ENCODE measurements at regions not wholly inside any gene's neighbourhood (a gene's known extent, or its start where the extent isn't known, plus 50 kb on each side); places are given as distances from the start of the nearest gene placed in this dataset.
"Not testable (repeated sequence)": the region's sequence is repeated elsewhere in the genome, so short reads cannot be mapped to it uniquely, and the experiment has no call there.

- 77 to 83% methylated on average over 5 to 6 of the region's 6 CpGs for WGBS, 2 donors
- TF ChIP-seq CTCF (IDR thresholded peaks at IDR 0.05) (no peak), POLR2A (IDR thresholded peaks at IDR 0.05) (no peak)
- no peak for DNase-seq (ENCODE audit: low spot score in 2 of 2)
- intact Hi-C loops (cut with DNase I; ENCODE audit: low total_unique reads) = no loop called here
- H3K4me3 ChIP-seq (ENCODE audit: low read depth, poor library complexity, severe bottlenecking) = no peak overlapping the region
Measured at GRCh38 chr10:117492504-117492903, 50.0 kb upstream of the EMX2 start.

- intact Hi-C loops (cut with DNase I; ENCODE audit: low total_unique reads) = no loop called here
- no peak for TF ChIP-seq CTCF (IDR thresholded peaks at IDR 0.05)
- no peak overlapping the region for H3K4me3 ChIP-seq (ENCODE audit: low read depth, poor library complexity, severe bottlenecking)
- WGBS, 2 donors = 80 to 83% methylated on average over 7 of the region's 7 CpGs
- DNase-seq (ENCODE audit: low spot score in 2 of 2) = no peak
Measured at GRCh38 chr10:117488004-117488403, 54.5 kb upstream of the EMX2 start.

DNA sequence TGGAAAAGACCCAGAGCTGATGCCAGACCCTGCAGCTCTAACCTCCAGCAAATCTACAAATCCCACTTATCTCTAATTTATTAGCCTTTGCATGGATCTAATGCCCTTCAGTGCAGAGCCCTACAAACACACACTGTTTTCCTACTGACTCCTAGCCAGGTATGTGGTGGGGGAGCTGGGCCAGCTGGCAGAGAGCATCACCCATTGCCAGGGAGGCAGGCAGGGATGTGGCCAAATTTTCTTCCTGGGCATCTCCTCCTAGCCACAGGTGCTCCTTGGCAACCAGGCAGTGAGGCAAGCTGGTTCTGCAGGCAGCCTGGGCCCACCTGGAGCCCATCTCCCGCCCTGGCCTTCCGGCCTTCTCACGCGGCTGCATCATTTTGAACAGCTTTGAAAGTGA is 55.9 kb upstream of the EMX2 start:
- no peak overlapping the region for H3K4me3 ChIP-seq (ENCODE audit: low read depth, poor library complexity, severe bottlenecking)
- WGBS, 2 donors = 57 to 98% methylated on average over 4 of the region's 4 CpGs
- no peak for DNase-seq (ENCODE audit: low spot score in 2 of 2)
- TF ChIP-seq CTCF (IDR thresholded peaks at IDR 0.05) = no peak
- TF ChIP-seq POLR2A (IDR thresholded peaks at IDR 0.05) = no peak
- intact Hi-C loops (cut with DNase I; ENCODE audit: low total_unique reads) = no loop called here

GRCh38 chr10:117483056-117483590 is 59.4 kb upstream of the EMX2 start:
- DNase-seq (ENCODE audit: low spot score in 2 of 2) = no peak
- no peak overlapping the region for H3K4me3 ChIP-seq (ENCODE audit: low read depth, poor library complexity, severe bottlenecking)
- intact Hi-C loops (cut with DNase I; ENCODE audit: low total_unique reads) = no loop called here
- TF ChIP-seq POLR2A (IDR thresholded peaks at IDR 0.05) = no peak
- no peak for TF ChIP-seq CTCF (IDR thresholded peaks at IDR 0.05)
- 25 to 45% methylated on average over 5 of the region's 5 CpGs for WGBS, 2 donors

DNA sequence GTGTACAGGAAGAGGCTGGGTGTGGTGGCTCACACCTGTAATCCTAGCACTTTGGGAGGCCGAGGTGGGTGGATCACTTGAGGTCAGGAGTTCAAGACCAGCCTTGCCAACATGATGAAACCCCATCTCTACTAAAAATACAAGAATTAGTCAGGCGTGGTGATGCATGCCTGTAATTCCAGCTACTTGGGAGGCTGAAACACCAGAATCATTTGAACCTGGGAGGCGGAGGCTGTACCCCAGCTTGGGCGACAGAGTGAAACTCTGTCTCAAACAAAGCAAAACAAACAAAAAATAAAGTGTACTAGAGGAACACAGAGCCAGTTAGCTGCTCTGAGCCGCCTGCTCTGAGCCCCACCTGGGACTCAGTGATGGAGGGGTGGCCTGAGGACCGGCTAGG is 61.5 kb upstream of the EMX2 start:
- DNase-seq (ENCODE audit: low spot score in 2 of 2); intact Hi-C loops (cut with DNase I; ENCODE audit: low total_unique reads); H3K4me3 ChIP-seq (ENCODE audit: low read depth, poor library complexity, severe bottlenecking): not testable (repeated sequence)
- WGBS, 2 donors = 81 to 86% methylated on average over 6 of the region's 6 CpGs

- H3K4me3 ChIP-seq (ENCODE audit: low read depth, poor library complexity, severe bottlenecking) = no peak overlapping the region
- no peak for TF ChIP-seq CTCF (IDR thresholded peaks at IDR 0.05)
- no peak for TF ChIP-seq POLR2A (IDR thresholded peaks at IDR 0.05)
- intact Hi-C loops (cut with DNase I; ENCODE audit: low total_unique reads) = no loop called here
- WGBS, 2 donors = 90 to 94% methylated on average over 1 of the region's 1 CpG
- DNase-seq (ENCODE audit: low spot score in 2 of 2) = no peak
Measured at GRCh38 chr10:117480097-117480496, 62.4 kb upstream of the EMX2 start.
